A549 (cell line): ENCODE measurements at regions not wholly inside any gene's neighbourhood (a gene's known extent, or its start where the extent isn't known, plus 50 kb on each side); places are given as distances from the start of the nearest gene placed in this dataset.

ENCODE experiments used
- ATAC-seq, 2 experiments: fragments of 200-7000 bp in 1 of 2; fragments of >200 bp in 1 of 2; cut with Nextera tagmentation in 1 of 2; cut with Tn5 transposase in 1 of 2; 3 replicates each; pipeline versions ENCODE4 v1.8.0 to v1.9.1; 2018 to 2020; ENCODE audit warnings: mild to moderate bottlenecking in 1 of 2, moderate library complexity in 1 of 2
- CTCF ChIA-PET: fragments of 300-600 bp; sonication (Branson Sonifier 250); formaldehyde crosslinking; extraction: SDS; loops from one replicate; lab custom pipeline; 2021; ENCODE audit warnings: antibody characterized with exemption, inconsistent platforms; lab: Yijun Ruan, JAX
- POLR2A ChIA-PET: fragments of 350-600 bp; formaldehyde crosslinking; extraction: SDS; loops from one replicate; lab custom pipeline; 2021; ENCODE audit warnings: antibody characterized with exemption, inconsistent platforms; lab: Yijun Ruan, JAX
- DNase-seq, 2 experiments: peaks; one replicate each; pipeline versions ENCODE4 v3.0.0 to v3.0.0-alpha.2; 2011 to 2016; ENCODE audit warnings: low read depth in 1 of 2, low spot score in 1 of 2
- FAIRE-seq: peaks from 2 replicates; lab custom pipeline; 2011; peaks lifted over from hg19 to GRCh38; lab: Jason Lieb, UNC
- H3K27ac ChIP-seq, 2 experiments: fragments of >200 bp; sonication (Bioruptor Twin); formaldehyde crosslinking; 3 replicates each; pipeline ENCODE4 v1.5.1; 2016 to 2017
- H3K4me1 ChIP-seq: fragments of >200 bp; sonication (Bioruptor Twin); formaldehyde crosslinking; 3 replicates; pipeline ENCODE4 v1.6.1; 2016
- H3K4me2 ChIP-seq: fragments of >200 bp; sonication (Bioruptor Twin); formaldehyde crosslinking; 3 replicates; pipeline ENCODE4 v1.6.1; 2016
- H3K4me3 ChIP-seq: fragments of >200 bp; sonication (Bioruptor Twin); formaldehyde crosslinking; 3 replicates; pipeline ENCODE4 v1.5.1; 2016
- H3K9me3 ChIP-seq: fragments of >200 bp; sonication (Bioruptor Twin); formaldehyde crosslinking; 3 replicates; pipeline ENCODE4 v1.6.1; 2016
- BHLHE40 ChIP-seq: IDR thresholded peaks from 2 replicates; pipeline ENCODE4 v1.6.1; 2012; ENCODE audit warnings: low read depth, low read length, inconsistent platforms
- CBX2 ChIP-seq: fragments of 200-600 bp; sonication (generic); IDR thresholded peaks from 2 replicates; pipeline ENCODE4 v1.6.1; 2016; ENCODE audit warnings: low read depth, mild to moderate bottlenecking, borderline replicate concordance
- CHD2 ChIP-seq: fragments of 150-350 bp; IDR thresholded peaks from 2 replicates; pipeline ENCODE4 v1.6.1; 2014; ENCODE audit warnings: low read length; ENCODE audit not compliant: partially characterized antibody
- CHD4 ChIP-seq: fragments of 200-600 bp; sonication (generic); IDR thresholded peaks from 2 replicates; pipeline ENCODE4 v1.6.1; 2016; ENCODE audit warnings: antibody characterized with exemption, mild to moderate bottlenecking, borderline replicate concordance
- EHMT2 ChIP-seq: fragments of 200-600 bp; sonication (generic); IDR thresholded peaks from 2 replicates; pipeline ENCODE4 v1.6.1; 2016; ENCODE audit warnings: antibody characterized with exemption, low read depth, mild to moderate bottlenecking, moderate library complexity
- ELK1 ChIP-seq: fragments of 150-350 bp; IDR thresholded peaks from 2 replicates; pipeline ENCODE4 v1.6.1; 2014; ENCODE audit warnings: low read depth, mild to moderate bottlenecking, low read length
- ESRRA ChIP-seq: fragments of 150-350 bp; IDR thresholded peaks from 2 replicates; pipeline ENCODE4 v1.6.1; 2014; ENCODE audit warnings: mild to moderate bottlenecking, low read length, borderline replicate concordance
- FOSL2 ChIP-seq, 2 experiments: fragments of 450-650 bp in 1 of 2; fragments of >200 bp in 1 of 2; sonication (Bioruptor Twin) in 1 of 2; formaldehyde crosslinking; IDR thresholded peaks; 2 replicates each; pipeline versions ENCODE4 v1.5.0 to v1.6.1; 2016 to 2020; ENCODE audit warnings: mild to moderate bottlenecking in 1 of 2, moderate library complexity in 1 of 2
- GATA3 ChIP-seq: IDR thresholded peaks from 2 replicates; pipeline ENCODE4 v1.6.1; 2012; ENCODE audit warnings: borderline replicate concordance
- HEYL ChIP-seq: fragments of 250-450 bp; sonication (Bioruptor Pico); IDR thresholded peaks from 2 replicates; pipeline ENCODE4 v1.8.0; 2021; ENCODE audit warnings: mild to moderate bottlenecking, moderate library complexity
- JUN ChIP-seq, 2 experiments: fragments of >200 bp; sonication (Bioruptor Twin); formaldehyde crosslinking; IDR thresholded peaks; 2 replicates in 1 of 2; 3 replicates in 1 of 2; pipeline ENCODE4 v1.6.1; 2016 to 2017
- KDM1A ChIP-seq: fragments of 200-600 bp; sonication (generic); IDR thresholded peaks from 2 replicates; pipeline ENCODE4 v1.6.1; 2016; ENCODE audit warnings: low read depth, mild to moderate bottlenecking
- NPAS2 ChIP-seq: fragments of 250-450 bp; sonication (Bioruptor Pico); IDR thresholded peaks from 2 replicates; pipeline ENCODE4 v1.8.0; 2022; ENCODE audit warnings: mild to moderate bottlenecking, moderate library complexity, borderline replicate concordance
- PHF8 ChIP-seq: fragments of 200-600 bp; sonication (generic); IDR thresholded peaks from 2 replicates; pipeline ENCODE4 v1.6.1; 2016; ENCODE audit warnings: low read depth, mild to moderate bottlenecking, antibody characterized with exemption, moderate library complexity, borderline replicate concordance
- POLR2AphosphoS2 ChIP-seq: conservative IDR thresholded peaks from 2 replicates; pipeline ENCODE4 v1.6.1; 2012; ENCODE audit warnings: low read length, improper control_type of control experiment, inconsistent platforms
- RARB ChIP-seq: fragments of 250-450 bp; sonication (Bioruptor Pico); IDR thresholded peaks from 2 replicates; pipeline ENCODE4 v1.8.0; 2021; ENCODE audit warnings: mild to moderate bottlenecking, moderate library complexity
- REST ChIP-seq: fragments of 200-600 bp; sonication (generic); IDR thresholded peaks from 2 replicates; pipeline ENCODE4 v1.6.1; 2016; ENCODE audit warnings: antibody characterized with exemption, mild to moderate bottlenecking, moderate library complexity
- SMC3 ChIP-seq: fragments of >200 bp; sonication (Bioruptor Twin); formaldehyde crosslinking; IDR thresholded peaks from 3 replicates; pipeline ENCODE4 v1.6.1; 2018; ENCODE audit warnings: inconsistent platforms
- ZFP36 ChIP-seq: fragments of 450-650 bp; IDR thresholded peaks from 2 replicates; pipeline ENCODE4 v1.6.1; 2014; ENCODE audit warnings: borderline replicate concordance; ENCODE audit not compliant: partially characterized antibody
- ZNF302 ChIP-seq: fragments of 250-450 bp; sonication (Bioruptor Pico); IDR thresholded peaks from 2 replicates; pipeline ENCODE4 v1.9.0; 2021; ENCODE audit warnings: inconsistent platforms, mild to moderate bottlenecking, moderate library complexity
- WGBS: methylation state at CpG from one replicate; pipeline ENCODE4 v1.1.6; 2017; ENCODE audit errors: missing lambda C conversion rate; 5-methylcytosine and 5-hydroxymethylcytosine counted together
- TF ChIP-seq, protein P1 (sequence below): fragments of >200 bp; sonication (Bioruptor Twin); formaldehyde crosslinking; IDR thresholded peaks from 2 replicates; pipeline ENCODE4 v1.6.1; 2016
- TF ChIP-seq, protein P2 (sequence below): IDR thresholded peaks from 2 replicates; pipeline ENCODE4 v1.6.1; 2012

DNA sequence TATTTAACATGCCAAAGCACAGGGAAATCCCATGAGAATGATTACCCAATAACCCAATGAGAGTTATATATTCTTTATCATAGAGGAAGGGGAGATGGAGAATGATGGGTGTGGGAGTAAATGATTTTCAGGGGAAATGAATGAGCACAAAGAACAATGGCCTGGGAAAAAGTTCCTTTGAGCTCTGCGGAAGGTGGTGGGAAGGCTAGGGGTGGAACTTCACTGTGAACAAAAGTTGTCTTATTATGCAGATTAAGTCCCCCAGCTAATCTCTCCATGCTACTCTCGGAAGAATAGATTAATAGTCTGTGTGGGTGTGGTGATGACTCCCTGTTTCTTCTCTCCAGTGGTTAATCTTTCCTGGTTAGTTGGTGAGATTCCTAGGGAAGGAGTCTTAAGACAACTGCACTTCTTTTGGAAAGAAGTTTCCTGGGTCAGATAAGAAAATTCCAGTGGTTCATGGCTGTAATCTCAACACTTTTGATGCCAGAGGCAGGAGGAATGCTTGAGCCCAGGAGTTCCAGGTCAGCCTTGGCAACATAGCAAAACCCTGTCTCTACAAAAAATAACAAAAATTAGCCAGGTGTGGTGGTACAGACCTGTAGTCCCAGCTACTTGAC is 71.6 kb downstream of the DNTTIP2 start:
- Histone ChIP-seq H3K4me1 (peaks cover 27% of the 10 kb centered on the region), H3K27ac (no peak overlapping the region), H3K9me3 (peaks cover 11% of the 10 kb centered on the region; the same call in 1 of the 3 replicates), H3K4me3 (no peak overlapping the region), H3K4me2 (no peak overlapping the region)
- ChIA-PET CTCF (interaction anchor here (1.2 to 1.3 kb wide), 2 partner anchors 36 to 133 kb away, joined by 3 read pairs; no protein-coding TSS in a partner anchor), POLR2A (interaction anchor here (0.7 kb wide), 1 partner anchor 39 kb away, joined by 4 read pairs; no protein-coding TSS in a partner anchor)
- no peak for DNase-seq
- TF ChIP-seq BHLHE40: no peak
- TF ChIP-seq ELK1: no peak
- TF ChIP-seq CHD2: no peak
- TF ChIP-seq NPAS2: no peak
- no peak for TF ChIP-seq EHMT2
- no peak for TF ChIP-seq PHF8
- TF ChIP-seq CHD4: no peak
- TF ChIP-seq ZNF302 (CRISPR knock-in tag): no peak
- TF ChIP-seq, protein P1, sequence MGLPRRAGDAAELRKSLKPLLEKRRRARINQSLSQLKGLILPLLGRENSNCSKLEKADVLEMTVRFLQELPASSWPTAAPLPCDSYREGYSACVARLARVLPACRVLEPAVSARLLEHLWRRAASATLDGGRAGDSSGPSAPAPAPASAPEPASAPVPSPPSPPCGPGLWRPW: no peak
- no peak for TF ChIP-seq CBX2
- no peak for TF ChIP-seq ZFP36
- TF ChIP-seq SMC3: no peak
- TF ChIP-seq, protein P2, sequence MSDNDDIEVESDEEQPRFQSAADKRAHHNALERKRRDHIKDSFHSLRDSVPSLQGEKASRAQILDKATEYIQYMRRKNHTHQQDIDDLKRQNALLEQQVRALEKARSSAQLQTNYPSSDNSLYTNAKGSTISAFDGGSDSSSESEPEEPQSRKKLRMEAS: no peak
- TF ChIP-seq POLR2AphosphoS2: no peak
- TF ChIP-seq HEYL: no peak
- no peak for FAIRE-seq
- 91% methylated on average over 2 of the region's 2 CpGs for WGBS
- no peak for ATAC-seq

DNA sequence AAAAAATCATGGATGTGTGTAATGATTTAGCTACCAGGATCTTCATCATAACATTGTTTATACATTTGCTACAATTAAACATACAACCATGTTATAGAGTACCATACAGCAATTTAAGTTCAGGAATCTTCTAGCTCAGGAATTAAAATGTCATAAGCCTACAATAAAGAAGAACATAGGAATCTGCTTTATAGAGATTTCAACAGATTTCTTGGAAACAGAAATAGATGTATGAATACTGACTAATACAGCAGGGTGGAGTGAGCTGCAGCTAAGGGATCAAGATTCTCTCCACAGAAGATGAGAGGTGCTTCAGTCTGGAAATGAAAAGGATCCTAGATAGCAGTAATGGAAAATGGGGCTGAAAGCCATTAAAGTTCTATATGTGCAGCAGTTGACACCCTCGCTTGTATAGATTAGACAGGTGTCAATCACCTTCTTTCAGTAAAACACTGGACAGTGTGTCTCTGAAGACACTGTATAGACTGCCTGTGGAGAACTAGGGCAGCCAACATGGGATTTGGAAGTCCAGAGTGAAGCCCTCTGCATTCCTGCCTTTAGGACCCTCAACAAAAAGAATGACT is 73.9 kb downstream of the DNTTIP2 start:
- WGBS: 82% methylated on average over 1 of the region's 1 CpG
- Histone ChIP-seq H3K27ac (peak overlapping the region; percentile 74 to 85), H3K4me3 (no peak overlapping the region), H3K4me2 (peak overlapping the region; percentile 74), H3K9me3 (peaks cover 11% of the 10 kb centered on the region; the same call in 1 of the 3 replicates), H3K4me1 (peaks cover 39% of the 10 kb centered on the region)
- FAIRE-seq: no peak
- TF ChIP-seq ESRRA: no peak
- CTCF ChIA-PET: interaction anchor here (1.0 to 1.9 kb wide), 2 partner anchors 9 to 368 kb away, joined by 3 to 15 read pairs; no protein-coding TSS in a partner anchor
- no peak for DNase-seq
- peak; percentile 50 to 51; a peak in 4 of 6 replicates for ATAC-seq
- POLR2A ChIA-PET: no interaction called here

GRCh38 chr1:93804412-93804811 is 74.6 kb downstream of the DNTTIP2 start:
- Histone ChIP-seq H3K4me3 (no peak overlapping the region), H3K4me1 (peaks cover 39% of the 10 kb centered on the region), H3K9me3 (peaks cover 11% of the 10 kb centered on the region; the same call in 1 of the 3 replicates), H3K4me2 (peak overlapping the region; percentile 74), H3K27ac (peak overlapping the region; percentile 74 to 85)
- ATAC-seq (peak; percentile 92 to 99), DNase-seq (peak in 1 of 2 experiments; percentile 64), FAIRE-seq (no peak)
- ChIA-PET CTCF (interaction anchor here (1.0 to 1.9 kb wide), 3 partner anchors 10 to 367 kb away, joined by 3 to 15 read pairs (median 3); no protein-coding TSS in a partner anchor), POLR2A (no interaction called here)
- WGBS: 2% methylated on average over 3 of the region's 3 CpGs
- TF ChIP-seq, protein P2: 0 out of 2 replicates have a peak, but pooled peaks have one; percentile 22
- TF ChIP-seq GATA3 (peak; percentile 80; the same call in 1 of the 2 replicates), FOSL2 (IDR thresholded peaks at IDR 0.05) (no peak), FOSL2 (CRISPR knock-in tag; IDR thresholded peaks at IDR 0.05) (0 out of 2 replicates have a peak, but pooled peaks have one; percentile 46), JUN (IDR thresholded peaks at IDR 0.05) (no peak), REST (no peak), KDM1A (no peak), CBX2 (no peak), RARB (CRISPR knock-in tag) (no peak), EHMT2 (no peak)
- TF ChIP-seq, all 56 proteins: peak for 3
